Muscle of back (tissue), 3 donors: ENCODE measurements at regions not wholly inside any gene's neighbourhood (a gene's known extent, or its start where the extent isn't known, plus 50 kb on each side); places are given as distances from the start of the nearest gene placed in this dataset.

Experiments used
- DNase-seq, 3 donors: peaks; one replicate each; pipeline versions ENCODE4 v3.0.0 to v3.0.0-alpha.2; 2013

DNA sequence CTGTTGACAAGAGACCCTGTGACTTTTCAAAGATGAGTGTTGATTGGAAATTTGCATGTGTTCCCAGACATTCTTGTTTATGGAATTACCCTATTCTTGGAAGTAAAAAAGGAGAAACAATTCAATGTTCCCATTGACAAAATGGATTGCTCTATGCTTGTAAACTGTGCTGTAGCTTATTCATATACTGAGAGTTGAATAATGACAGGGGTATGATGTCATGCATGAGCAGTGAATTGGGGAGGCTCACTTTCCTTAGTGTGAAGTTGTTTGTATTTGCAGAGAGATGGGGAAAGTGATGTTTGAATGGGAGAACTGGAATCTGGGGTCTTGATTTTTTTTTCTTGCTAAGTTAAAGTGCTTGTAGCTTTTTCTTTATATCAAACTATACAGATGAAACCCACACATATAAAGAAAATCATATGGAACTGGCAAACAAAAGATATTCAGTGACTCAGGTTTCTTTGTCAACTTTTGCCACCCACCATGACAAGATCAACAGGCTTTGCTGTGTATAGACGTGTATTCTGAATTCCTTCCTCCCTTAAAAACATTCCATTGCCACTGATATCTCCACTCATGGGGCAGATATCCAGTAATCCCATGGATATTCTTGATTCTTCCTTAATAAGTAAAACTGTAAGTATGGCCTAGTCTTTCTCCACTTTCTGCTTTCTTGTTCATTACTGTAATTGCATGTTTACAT lies 97.8 kb upstream of the JAG1 start:
- DNase-seq: no peak

DNA sequence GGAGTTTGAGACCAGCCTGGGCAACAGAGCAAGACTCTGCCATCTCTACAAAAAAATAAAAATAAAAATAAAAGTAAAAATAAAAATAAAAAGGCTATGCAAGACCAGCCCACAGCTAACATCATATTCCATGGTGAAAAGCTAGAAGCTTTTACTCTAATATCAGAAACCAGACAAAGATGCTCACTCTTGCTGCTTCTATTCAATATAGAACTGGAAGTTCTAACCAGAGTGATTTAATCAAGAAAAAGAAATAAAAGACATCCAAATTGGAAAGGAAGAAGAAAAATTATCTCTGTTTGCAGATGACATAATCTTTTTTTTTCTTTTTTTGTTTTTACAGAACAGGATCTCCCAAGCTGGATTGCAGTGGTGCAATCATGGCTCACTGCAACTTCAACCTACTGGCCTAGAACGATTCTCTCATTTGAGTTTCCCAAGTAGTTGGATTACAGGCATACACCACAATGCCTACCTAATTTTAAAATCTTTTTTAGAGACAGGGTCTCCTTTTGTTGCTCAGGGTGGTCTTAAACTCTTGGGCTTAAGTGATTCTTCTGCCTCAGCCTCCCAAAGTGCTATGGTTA lies 100.7 kb upstream of the JAG1 start:
- no peak for DNase-seq

DNA sequence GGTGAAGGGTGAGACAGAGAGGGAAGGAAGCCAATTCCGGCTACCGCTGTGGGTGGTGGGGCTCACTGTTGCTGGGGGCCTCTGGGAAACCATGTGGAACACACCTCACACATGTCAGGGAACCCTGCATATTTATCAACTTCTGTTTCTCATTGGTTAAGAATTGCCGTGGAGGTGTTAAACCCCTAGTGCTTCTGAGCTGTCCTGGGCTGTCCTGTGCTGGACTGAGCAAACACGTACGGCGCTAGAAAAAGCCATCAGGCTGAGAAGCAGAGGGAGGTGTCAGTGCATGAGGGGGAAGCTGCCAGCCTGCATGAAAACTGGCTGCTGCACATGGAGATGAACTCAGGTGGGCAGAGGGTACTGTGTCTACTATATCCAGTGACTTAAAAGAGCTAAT lies 103.9 kb upstream of the JAG1 start:
- no peak for DNase-seq

DNA sequence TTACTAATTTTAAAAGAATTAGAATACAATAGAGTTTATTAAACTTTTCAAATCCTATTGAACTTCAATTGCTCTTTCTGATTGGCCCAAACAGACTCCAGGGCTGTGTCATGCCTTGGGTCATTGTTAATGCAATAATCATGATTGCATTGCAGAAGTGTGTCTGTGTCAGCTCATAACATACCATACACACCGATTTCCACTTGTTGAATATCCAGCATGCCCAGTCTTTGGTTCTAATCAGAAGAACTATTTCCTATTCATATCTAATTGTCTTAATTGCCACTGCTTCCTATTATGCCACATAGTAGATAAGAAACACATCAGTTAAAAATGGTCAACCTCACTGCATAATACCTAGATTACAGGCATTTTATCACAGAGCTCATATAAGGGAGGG lies 106.1 kb upstream of the JAG1 start:
- no peak for DNase-seq

DNA sequence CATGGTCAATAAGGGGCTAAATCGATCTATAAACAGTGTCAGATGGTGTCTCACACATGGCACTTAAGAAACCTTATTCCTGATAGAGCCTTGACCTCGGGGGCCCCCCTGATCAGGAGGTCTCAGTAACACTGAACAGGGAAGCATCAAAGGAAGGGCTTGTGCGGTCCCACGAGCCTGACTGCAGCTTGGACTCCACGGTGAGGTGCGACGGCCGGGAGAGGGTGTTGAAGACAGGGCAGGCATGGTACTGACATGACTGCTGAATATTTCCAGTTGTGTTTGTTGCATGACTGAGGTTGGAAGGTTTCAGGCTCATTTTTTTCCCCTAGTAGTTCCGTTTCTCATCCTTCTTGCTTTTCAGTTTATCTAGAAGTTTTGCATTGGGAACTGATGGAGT lies 107.1 kb upstream of the JAG1 start:
- no peak for DNase-seq

DNA sequence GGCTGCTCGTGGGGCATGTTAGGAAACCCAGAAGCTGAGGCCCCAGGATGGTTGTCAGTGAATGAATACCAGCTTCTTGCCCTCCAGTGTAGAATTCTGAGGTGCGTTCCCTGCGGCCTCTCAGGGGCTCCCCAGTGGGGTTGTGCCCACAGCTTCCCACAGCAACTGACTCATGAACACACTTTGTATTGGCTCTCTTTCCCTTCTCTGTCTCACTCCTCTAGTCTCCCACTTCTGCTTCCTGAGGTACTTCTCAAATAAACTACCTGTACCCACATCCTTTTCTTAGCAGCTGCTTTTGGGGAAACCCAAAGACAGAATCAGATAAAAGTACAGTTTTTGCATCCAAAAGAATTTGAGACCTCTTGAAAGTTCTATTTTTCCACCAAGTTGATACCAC lies 107.7 kb upstream of the JAG1 start:
- DNase-seq: no peak

DNA sequence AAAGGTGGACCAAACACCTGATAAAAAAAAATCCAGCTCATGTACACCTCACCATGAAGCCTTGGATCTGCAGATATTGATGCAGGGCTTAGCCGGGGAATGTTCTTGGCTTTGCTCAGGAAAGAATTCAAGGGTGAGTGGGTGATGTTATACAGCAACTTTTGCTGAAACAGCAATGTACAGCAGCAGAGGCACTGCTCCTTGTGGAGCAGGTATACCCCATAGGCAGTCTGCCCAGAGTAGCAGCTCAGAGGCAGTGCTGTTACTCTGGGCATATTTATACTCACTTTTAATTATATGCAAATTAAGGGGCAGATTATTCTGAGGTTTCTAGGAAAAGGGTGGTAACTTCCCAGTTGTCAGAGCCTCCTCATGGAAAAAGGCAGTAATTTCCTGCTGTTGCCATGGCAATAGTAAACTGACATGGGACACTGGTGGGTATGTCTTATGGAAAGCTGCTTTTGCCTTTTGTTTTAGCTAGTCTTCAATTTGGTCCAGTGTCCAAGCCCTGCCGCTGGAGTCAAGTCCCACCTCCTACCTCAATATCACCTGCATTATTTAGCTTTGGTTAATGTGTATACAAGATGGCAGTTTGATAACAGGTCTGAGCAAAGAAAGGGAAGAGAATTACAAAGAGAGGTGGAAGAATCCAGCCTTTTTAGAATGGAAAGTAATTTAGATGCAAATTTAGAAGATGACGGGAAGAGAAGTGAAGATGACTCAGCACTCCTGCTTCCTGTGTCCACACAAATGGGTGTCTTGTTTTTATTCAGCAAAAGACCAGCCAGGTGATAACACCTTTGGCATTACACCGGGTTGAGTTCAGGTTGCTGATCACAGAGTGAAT lies 110.1 kb upstream of the JAG1 start:
- DNase-seq: no peak

DNA sequence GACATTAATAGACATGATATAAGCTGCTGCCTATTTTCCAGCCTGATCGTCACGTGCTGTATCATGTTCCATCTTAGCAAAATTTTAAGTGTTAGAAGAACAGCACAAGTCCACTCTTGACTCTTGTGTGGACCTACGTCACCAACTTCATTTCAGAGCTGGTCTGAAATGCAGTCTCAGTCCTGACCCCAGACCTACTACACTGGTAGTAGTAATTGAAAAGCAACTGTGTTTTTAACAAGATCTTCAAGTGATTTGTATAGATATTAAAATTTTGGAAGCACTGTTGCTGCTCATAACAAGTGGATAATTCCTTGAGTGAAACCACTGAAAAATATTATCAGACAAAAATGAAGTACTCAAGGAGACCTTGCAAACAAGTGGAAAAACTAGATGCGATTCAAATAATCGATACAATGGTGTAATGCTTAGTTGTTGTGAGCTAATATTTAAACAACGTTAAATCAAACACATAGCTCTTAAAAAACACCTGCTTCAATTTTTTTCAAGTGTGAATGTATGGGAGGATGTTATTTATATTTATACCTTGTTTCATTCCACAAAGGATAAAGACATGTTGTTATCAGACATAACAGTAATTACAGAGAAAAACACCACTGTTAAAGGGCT lies 110.9 kb upstream of the JAG1 start:
- DNase-seq: no peak

DNA sequence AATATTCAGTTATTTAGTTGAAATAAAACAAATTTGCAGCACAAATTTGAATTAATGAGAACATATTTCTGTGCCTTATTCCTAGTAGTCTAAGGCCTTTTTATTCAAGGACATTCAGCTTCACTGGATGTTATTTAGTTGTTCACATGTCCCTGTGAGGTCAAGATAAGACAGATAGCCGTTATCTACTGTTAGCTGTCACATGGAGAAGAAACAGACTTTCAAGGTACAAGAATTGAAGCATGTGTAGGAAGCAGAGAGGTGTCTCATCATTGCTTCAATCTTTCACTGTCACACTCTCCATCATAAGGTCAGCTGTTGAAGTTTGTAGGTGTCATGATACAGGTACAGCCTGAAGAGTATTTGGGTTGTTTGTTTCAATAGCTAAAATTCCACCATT lies 112.9 kb upstream of the JAG1 start:
- DNase-seq: no peak

DNA sequence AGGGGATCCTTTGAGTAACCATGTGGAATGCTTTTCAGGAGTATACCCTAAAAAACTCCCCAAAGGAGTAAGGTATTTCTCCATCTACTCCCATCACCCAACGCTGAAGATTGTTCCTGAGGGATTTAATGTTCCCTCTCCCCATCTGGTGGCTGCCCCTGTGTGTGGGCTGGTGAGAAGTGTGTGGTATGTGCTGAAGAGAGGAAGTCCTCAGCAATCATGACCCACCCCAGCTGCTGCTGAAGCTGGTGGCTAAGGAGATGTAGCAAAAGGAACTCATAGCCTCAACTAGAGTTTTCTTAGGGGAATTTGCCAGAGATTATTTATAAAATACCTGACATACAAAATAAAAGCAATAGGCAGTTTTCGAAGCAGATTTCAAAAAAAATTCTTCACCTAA lies 114.3 kb upstream of the JAG1 start:
- no peak for DNase-seq

DNA sequence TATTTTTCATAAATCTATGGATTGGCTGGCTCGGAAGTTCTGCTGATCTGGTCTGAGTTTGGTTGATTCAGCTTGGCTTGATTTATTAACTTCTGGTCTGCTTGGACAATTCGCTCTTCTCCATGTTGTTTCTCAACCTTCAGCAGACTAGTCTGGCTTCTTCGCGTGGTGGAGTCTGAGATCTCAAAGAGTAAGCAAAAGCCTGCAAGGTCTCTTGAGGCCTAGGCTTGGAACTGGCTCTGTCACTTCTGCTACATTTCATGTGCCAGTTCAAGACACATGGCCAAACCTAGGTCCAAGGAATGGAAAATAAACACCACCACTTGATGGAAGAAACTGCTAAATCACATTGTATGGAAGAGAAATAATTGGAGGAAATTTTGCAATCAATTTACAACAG lies 115.1 kb upstream of the JAG1 start:
- DNase-seq: no peak

DNA sequence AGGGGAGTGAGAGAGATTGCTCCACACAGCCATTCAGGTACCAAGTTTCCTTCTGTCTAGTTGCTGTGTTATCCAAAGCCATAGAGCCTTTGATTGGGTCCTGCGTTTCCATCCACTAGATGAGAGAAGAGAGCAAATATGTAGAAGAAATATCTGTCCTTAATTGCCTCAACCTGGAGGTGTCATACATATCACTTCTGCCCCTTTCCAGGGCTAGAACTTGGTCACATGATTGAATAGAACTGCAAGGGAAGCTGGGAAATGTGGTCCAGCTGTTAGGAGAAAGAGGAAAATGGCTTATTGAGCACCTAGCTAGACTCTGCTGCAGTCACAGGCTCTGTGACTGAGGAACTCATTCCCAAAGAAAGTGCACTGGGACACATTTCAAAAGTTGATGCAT lies 115.6 kb upstream of the JAG1 start:
- no peak for DNase-seq

DNA sequence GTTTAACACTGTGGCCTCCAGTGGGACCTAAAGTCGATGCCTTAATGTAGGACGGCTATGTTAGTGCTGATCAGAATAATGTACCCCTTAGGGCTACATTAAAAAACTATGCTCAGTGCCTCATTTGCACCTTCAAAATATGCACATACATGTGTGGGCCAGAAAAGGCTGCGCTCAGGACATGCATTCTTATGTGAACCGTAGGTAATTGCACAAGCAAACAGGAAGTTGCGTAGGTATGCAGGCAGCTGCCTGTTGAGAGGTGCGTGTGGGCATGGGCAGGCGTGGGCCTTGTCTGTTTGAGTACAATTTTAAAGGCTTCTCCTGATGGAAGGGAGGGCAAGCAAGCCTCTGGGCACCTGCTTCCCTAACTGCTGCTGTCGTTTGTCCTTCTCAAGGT lies 116.2 kb upstream of the JAG1 start:
- DNase-seq: no peak

DNA sequence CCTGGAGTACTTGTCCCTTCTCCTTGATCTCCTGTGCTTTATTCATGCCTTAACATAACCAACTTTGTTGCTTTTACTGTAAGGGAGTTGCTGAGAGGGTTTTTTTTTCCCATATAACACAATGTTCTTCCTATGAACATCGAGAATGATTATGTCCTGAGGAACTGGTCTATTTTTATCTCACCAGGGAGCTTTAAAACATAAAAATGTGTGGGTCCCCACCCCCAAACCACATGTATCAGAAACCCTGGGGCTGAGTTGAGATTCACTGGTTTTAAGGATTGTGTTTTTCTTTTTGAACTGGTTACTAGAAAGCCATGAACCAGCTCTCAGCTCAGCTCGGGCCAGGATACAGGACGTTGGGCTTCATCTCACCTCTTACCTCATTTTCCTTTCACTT lies 118.5 kb upstream of the JAG1 start:
- DNase-seq: no peak

DNA sequence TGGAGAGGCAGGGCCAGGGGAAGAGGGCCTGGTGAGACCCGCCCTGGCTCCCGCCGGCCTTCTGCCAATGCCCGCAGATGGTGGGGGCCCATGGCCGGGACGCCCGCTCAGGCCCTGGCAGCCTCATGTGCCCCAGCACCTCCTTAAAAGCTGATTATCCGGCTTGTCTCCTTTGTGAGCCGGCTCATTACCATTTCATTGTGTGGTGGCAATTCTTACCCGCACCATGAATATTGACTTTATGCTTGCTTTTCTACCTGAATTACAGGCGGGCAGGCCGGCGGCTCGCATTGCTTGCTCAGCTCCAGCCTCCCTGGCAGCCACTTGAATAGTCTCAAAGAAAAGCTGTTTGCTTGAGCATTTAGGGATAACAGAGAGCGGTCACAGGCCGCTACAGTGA lies 120.0 kb upstream of the JAG1 start:
- DNase-seq: no peak

DNA sequence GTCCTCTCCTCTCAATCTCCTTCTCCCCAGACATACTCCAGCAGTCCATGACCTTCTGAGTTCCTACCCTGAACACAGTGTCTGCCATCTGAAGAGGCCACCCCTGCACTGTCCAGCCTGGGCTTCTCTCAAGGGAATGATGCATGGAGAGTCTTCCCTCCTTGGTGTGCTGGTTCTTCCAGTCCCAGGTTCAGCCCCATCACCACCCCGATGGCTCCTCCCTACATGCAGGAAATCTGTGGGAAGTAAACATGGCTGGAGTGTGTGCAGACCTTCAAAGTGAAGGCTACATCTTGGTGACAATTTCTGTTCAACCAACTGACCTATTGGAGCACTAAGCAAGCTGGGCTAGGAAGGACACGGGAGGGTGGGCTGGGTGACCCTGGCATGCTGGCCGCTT lies 121.0 kb upstream of the JAG1 start:
- no peak for DNase-seq

DNA sequence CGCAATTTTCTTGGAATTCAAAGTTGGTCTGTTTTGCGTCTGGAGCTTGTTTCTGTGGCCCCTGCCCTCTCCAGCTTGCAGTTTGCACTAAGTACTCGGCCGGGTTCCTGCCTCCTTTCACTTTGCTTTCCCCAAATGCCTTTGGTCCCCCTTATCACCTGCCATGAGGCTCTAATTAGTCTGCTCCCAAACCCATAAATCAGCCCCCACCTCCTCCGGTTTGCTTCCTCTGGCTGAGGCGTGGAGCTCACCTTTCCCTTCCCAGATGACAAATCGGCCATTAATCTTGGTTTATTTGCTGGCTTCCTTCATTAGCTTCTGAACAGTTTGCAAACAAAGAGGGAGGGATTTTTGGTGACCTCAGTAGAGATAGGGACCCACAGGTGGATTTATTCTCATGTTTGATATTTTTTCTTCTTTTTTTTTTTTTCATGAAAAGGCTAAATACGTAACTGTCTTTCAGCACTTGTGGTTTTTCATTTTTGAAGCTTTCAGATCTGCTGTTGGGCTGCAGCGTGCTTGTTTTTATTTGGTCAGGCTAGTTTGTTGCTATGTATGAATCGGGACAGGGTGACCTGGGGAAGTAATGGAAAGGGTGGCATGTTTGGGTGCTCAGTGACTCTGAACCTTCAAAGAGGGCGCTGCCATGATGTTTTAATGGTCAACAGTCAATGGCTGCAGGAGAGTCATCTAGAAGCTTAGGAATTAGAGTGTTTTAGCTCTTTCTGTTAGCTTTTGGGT lies 121.7 kb upstream of the JAG1 start:
- DNase-seq: no peak

DNA sequence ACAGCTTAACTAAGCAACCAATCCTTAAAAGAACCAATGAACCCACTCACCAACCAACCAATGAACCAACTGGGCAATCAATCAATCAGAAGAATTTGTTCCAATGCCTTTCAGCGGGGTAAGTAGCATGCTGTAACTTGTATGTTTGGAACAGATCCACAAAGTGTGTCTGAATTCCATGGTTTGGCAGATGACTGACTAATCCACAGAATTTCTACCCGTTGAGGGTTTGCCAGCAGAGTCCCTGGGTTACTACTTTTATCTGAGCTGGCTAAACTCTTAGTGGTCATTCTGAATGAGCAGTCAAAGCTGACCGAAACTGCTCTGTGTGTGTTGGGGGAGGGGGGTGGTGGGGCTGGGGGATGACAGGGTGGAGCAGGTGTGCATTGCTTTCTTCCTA lies 125.0 kb upstream of the JAG1 start:
- DNase-seq: no peak

DNA sequence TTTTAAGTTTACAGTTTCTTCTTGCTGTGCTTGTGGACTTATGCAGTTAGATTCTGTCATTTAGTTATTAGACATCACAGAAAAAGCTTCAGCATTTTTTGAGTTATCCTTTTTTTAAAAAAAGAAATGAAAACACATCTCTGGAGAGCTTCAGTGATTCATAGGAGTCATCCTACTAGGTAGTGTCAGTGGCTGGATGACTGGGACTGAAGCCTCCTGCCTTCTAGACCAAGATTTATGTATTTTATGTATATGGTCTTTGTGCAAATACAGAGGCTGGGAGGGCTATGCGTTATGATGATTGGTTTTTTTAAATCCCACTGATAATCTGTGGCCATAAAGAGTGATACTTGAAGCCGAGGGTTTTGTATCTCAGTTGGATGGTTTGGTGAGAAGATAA lies 125.9 kb upstream of the JAG1 start:
- DNase-seq: no peak

DNA sequence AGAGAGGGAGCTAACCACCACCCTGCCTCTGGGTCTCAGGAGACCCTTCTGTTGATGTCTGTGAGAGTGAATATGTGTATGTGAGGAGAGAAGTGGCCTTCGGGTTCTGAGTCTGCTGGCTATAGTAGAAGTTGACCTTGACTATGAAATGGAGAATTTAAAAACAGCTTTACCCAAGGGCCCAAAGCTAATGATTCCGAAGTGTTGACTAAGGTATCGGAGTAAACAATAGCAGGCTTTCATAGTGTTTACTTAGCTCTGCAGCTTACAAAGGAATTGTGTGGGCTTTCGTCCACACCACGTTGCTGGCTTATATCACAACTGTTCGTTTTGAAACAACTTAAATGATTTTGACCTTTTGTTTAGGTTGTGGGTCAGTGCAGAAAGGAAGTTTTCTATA lies 126.5 kb upstream of the JAG1 start:
- DNase-seq: no peak

DNA sequence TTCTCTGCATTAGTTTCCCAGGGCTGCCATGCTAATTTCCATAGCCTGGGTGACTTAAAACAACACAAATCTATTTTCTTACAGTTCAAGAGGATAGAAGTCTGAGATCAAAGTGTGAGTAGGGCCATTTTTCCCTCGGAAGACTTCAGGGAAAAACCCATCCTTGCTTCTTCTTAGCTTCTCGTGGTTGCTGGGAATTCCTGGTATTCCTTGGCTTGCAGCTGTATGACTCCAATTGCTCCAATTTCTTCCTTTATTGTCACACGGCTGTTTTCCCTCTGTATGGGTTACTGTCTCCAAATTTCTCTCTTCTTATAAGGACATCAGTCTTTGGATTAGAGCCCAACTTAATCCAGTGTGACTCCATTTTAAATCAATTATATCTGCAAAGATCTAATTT lies 128.4 kb upstream of the JAG1 start:
- no peak for DNase-seq

DNA sequence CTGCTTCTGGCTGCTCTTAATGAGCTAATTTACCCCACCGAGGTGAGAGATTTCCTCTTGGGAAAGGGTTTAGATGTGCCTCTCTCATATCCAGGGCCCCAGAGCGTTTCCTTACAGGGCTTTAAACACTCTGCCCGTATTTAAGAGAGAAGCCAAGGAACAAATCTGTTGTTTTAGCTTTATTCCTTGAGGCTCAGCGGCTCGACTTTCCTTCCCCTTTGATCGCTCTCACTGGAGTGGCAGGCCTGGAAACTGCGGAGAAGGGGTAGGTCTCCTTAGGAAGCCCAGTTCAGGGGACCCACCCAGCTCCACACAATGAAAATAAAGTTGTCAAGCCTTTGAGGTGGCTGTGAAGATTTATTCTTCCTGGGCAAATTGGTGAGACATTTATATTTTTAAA lies 132.0 kb upstream of the JAG1 start:
- peak in 1 of 3 donors; percentile 28 for DNase-seq
